K562 (cell line): ENCODE measurements at regions not wholly inside any gene's neighbourhood (a gene's known extent, or its start where the extent isn't known, plus 50 kb on each side); places are given as distances from the start of the nearest gene placed in this dataset.
A peak's percentile ranks its signal among the peaks of the same experiment; 100 is the strongest.
"Not testable (repeated sequence)": the region's sequence is repeated elsewhere in the genome, so short reads cannot be mapped to it uniquely, and the experiment has no call there.

ENCODE experiments used
- ATAC-seq: fragments of 200-7000 bp; cut with Tn5 transposase; 3 replicates; pipeline ENCODE4 v1.9.1; 2020; ENCODE audit warnings: moderate library complexity
- BruUV-seq: library from RNA; stranded (reverse); fragments of 400-500 nt; replicated peaks from 2 replicates; lab custom pipeline; 2021; lab: Mats Ljungman, UMichigan
- CTCF ChIA-PET: fragments of 300-600 bp; formaldehyde crosslinking; extraction: SDS; loops from one replicate; lab custom pipeline; 2021; ENCODE audit warnings: low intra/inter-chr PET ratio; lab: Yijun Ruan, JAX
- POLR2A ChIA-PET: fragments of 300-600, 350-650 bp; sonication (Branson Sonifier 250); formaldehyde crosslinking; extraction: SDS; loops from one replicate; lab custom pipeline; 2021; ENCODE audit warnings: antibody characterized with exemption, inconsistent platforms; lab: Yijun Ruan, JAX
- DNase-seq, 4 experiments: peaks; one replicate each; pipeline versions ENCODE4 v3.0.0 to v3.0.0-alpha.2; 2011 to 2018; ENCODE audit warnings: low spot score in 3 of 4, mixed read lengths in 3 of 4; ENCODE audit errors: extremely low read depth in 1 of 4
- FAIRE-seq: peaks from 2 replicates; lab custom pipeline; 2011; peaks lifted over from hg19 to GRCh38; lab: Jason Lieb, UNC
- H2AFZ ChIP-seq: 2 replicates; pipeline ENCODE4 v1.6.0; 2011; ENCODE audit warnings: low read depth, low read length, control low read depth, inconsistent platforms
- H3K27ac ChIP-seq: fragments of 200-600 bp; 3 replicates; pipeline ENCODE4 v1.8.0; 2011; ENCODE audit warnings: low read depth, mild to moderate bottlenecking, control low read depth, inconsistent platforms, low read length, moderate library complexity, mixed read lengths; ENCODE audit errors: extremely low read depth
- H3K27me3 ChIP-seq, 2 experiments: fragments of 300-600 bp in 1 of 2; 2 replicates in 1 of 2; 3 replicates in 1 of 2; pipeline versions ENCODE4 v1.6.0 to v1.8.0; 2011; ENCODE audit warnings: inconsistent platforms in 2 of 2, low read length in 2 of 2, mild to moderate bottlenecking in 1 of 2, mixed read lengths in 1 of 2, moderate library complexity in 1 of 2; ENCODE audit not compliant: control insufficient read depth in 2 of 2, insufficient read depth in 2 of 2
- H3K36me3 ChIP-seq: fragments of 300-600 bp; 3 replicates; pipeline ENCODE4 v1.8.0; 2011; ENCODE audit warnings: mild to moderate bottlenecking, low read length, inconsistent platforms; ENCODE audit not compliant: control insufficient read depth, insufficient read depth
- H3K4me1 ChIP-seq, 2 experiments: fragments of 200-600 bp in 1 of 2; replicated peaks in 1 of 2; 2 replicates in 1 of 2; 3 replicates in 1 of 2; pipeline versions ENCODE4 v1.5.1 to v1.8.0; 2011; ENCODE audit warnings: inconsistent platforms in 2 of 2, low read length in 2 of 2, mild to moderate bottlenecking in 1 of 2, mixed read lengths in 1 of 2, moderate library complexity in 1 of 2; ENCODE audit not compliant: control insufficient read depth in 2 of 2, insufficient read depth in 2 of 2
- H3K4me2 ChIP-seq: 2 replicates; pipeline ENCODE4 v1.6.1; 2011; ENCODE audit warnings: low read length, control low read depth, inconsistent platforms, mixed read lengths; ENCODE audit not compliant: insufficient read depth
- H3K4me3 ChIP-seq: fragments of 200-600 bp; sonication (generic), shearing (Covaris generic); 2 replicates; pipeline ENCODE4 v1.5.1; 2016; ENCODE audit warnings: control low read depth, inconsistent platforms
- H3K79me2 ChIP-seq: fragments of 200-600 bp; 3 replicates; pipeline ENCODE4 v1.8.0; 2011; ENCODE audit warnings: low read length, inconsistent platforms; ENCODE audit not compliant: control insufficient read depth, insufficient read depth
- H3K9ac ChIP-seq, 2 experiments: 2 replicates each; pipeline versions ENCODE4 v1.6.0 to v1.6.1; 2011; ENCODE audit warnings: low read depth in 2 of 2, low read length in 2 of 2, control low read depth in 1 of 2, inconsistent platforms in 1 of 2, mild to moderate bottlenecking in 1 of 2, mixed read lengths in 1 of 2; ENCODE audit not compliant: insufficient read depth in 1 of 2
- H3K9me1 ChIP-seq: one replicate; pipeline ENCODE4 v1.6.0; 2011; ENCODE audit warnings: inconsistent platforms, mild to moderate bottlenecking, low read length, moderate library complexity; ENCODE audit not compliant: control insufficient read depth, insufficient read depth
- H3K9me3 ChIP-seq: replicated peaks from 2 replicates; pipeline ENCODE4 v1.5.1; 2011; ENCODE audit warnings: low read depth, low read length, inconsistent platforms; ENCODE audit not compliant: control insufficient read depth, insufficient read depth
- H4K20me1 ChIP-seq: replicated peaks from 2 replicates; pipeline ENCODE4 v1.6.1; 2011; ENCODE audit warnings: low read length, inconsistent platforms, mixed read lengths; ENCODE audit not compliant: control insufficient read depth, insufficient read depth
- SAFB2 ChIP-seq: fragments of 200-400 bp; formaldehyde crosslinking; IDR thresholded peaks from 2 replicates; pipeline ENCODE4 v1.6.1; 2018; ENCODE audit warnings: borderline replicate concordance, low read length, low read depth, moderate library complexity; ENCODE audit not compliant: severe bottlenecking
- WGBS: fragments of 100-300 bp; shearing (Covaris generic); methylation state at CpG from one replicate; pipeline ENCODE4 v1.1.6; 2016; ENCODE audit warnings: low coverage, mixed read lengths; ENCODE audit not compliant: insufficient coverage; ENCODE audit errors: missing lambda C conversion rate; 5-methylcytosine and 5-hydroxymethylcytosine counted together
- in situ Hi-C: fragments of 300-500 bp; cut with MboI; formaldehyde crosslinking; loops from 4 replicates; pipeline ENCODE4 v1.15.0; 2018; ENCODE audit warnings: inconsistent platforms, mixed read lengths
- intact Hi-C: fragments of 100-400 bp; cut with micrococcal nuclease; formaldehyde crosslinking; loops from 2 replicates; pipeline ENCODE4 v1.14.2; 2022
- TF ChIP-seq, protein P1 (sequence below): sonication (generic); formaldehyde crosslinking; IDR thresholded peaks from 2 replicates; pipeline ENCODE4 v1.8.1; 2023; ENCODE audit warnings: missing genetic modification reagents, mild to moderate bottlenecking, borderline replicate concordance
- TF ChIP-seq, protein P2 (sequence below): sonication (generic); formaldehyde crosslinking; IDR thresholded peaks from 2 replicates; pipeline ENCODE4 v1.8.1; 2023; ENCODE audit warnings: mild to moderate bottlenecking, missing genetic modification reagents

DNA sequence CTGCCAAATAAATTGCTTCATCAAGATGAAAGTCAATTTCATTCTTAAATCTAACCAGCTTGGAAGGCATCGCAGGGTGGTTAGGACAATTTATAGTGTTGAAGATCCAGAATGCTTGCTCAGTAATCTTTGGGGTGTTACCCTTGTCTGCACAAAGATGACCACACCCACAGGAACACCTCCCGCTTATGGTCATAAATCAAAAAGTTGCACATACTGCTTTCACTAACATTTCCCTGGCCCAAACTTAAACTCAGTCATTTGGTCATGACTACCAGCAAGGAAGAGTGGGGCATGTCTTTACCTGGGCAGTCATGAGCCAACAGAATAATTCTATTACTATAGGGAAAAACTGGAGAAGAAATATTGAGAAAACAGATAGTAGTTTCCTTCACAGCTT lies 57.6 kb upstream of the KIF2B start (continued):
- TF ChIP-seq, protein P1, sequence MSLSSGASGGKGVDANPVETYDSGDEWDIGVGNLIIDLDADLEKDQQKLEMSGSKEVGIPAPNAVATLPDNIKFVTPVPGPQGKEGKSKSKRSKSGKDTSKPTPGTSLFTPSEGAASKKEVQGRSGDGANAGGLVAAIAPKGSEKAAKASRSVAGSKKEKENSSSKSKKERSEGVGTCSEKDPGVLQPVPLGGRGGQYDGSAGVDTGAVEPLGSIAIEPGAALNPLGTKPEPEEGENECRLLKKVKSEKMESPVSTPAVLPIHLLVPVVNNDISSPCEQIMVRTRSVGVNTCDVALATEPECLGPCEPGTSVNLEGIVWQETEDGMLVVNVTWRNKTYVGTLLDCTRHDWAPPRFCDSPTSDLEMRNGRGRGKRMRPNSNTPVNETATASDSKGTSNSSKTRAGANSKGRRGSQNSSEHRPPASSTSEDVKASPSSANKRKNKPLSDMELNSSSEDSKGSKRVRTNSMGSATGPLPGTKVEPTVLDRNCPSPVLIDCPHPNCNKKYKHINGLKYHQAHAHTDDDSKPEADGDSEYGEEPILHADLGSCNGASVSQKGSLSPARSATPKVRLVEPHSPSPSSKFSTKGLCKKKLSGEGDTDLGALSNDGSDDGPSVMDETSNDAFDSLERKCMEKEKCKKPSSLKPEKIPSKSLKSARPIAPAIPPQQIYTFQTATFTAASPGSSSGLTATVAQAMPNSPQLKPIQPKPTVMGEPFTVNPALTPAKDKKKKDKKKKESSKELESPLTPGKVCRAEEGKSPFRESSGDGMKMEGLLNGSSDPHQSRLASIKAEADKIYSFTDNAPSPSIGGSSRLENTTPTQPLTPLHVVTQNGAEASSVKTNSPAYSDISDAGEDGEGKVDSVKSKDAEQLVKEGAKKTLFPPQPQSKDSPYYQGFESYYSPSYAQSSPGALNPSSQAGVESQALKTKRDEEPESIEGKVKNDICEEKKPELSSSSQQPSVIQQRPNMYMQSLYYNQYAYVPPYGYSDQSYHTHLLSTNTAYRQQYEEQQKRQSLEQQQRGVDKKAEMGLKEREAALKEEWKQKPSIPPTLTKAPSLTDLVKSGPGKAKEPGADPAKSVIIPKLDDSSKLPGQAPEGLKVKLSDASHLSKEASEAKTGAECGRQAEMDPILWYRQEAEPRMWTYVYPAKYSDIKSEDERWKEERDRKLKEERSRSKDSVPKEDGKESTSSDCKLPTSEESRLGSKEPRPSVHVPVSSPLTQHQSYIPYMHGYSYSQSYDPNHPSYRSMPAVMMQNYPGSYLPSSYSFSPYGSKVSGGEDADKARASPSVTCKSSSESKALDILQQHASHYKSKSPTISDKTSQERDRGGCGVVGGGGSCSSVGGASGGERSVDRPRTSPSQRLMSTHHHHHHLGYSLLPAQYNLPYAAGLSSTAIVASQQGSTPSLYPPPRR (CRISPR knock-in tag): no peak
- TF ChIP-seq, all 486 proteins: peak for 5

DNA sequence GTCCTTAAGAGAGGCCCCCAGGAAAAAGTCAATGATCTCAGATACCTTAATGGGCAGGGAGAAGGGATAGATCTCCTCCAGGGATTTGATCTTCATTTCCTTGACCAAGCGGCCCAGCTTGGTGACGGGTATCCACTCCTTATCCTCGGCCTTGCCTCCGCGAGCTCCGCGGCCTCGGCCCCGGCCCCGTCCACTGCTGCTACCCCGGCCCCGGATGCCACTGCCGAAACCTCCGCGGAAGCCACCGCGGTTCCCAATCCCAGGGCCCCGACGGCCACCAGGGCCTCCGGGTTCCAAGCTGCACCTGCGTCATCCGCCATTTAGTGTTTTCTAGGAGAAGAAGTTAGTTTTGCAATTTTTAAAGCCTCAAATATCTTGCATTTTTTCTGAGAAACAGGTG lies 65.2 kb upstream of the KIF2B start:
- no peak overlapping the region for H3K4me3 ChIP-seq
- in situ Hi-C loops (no loop called here), intact Hi-C loops (no loop called here)
- H3K9ac ChIP-seq: no peak overlapping the region
- ChIA-PET CTCF (no interaction called here), POLR2A (interaction anchor here (0.7 kb wide), 1 partner anchor 9 kb away, joined by 3 read pairs; no protein-coding TSS in a partner anchor)
- no peak overlapping the region for H3K27ac ChIP-seq
- 67% methylated on average over 18 of the region's 22 CpGs for WGBS
- no peak overlapping the region for H2AFZ ChIP-seq
- H4K20me1 ChIP-seq: no peaks in the 10 kb centered on the region
- no TSS peak for BruUV-seq
- H3K79me2 ChIP-seq: no peaks in the 10 kb centered on the region
- H3K9me1 ChIP-seq: no peaks in the 10 kb centered on the region
- H3K4me2 ChIP-seq: no peak overlapping the region
- H3K36me3 ChIP-seq: no peaks in the 10 kb centered on the region
- DNase-seq (no peak), FAIRE-seq (no peak), ATAC-seq (no peak)
- no peak for TF ChIP-seq SAFB2
- TF ChIP-seq, protein P2, sequence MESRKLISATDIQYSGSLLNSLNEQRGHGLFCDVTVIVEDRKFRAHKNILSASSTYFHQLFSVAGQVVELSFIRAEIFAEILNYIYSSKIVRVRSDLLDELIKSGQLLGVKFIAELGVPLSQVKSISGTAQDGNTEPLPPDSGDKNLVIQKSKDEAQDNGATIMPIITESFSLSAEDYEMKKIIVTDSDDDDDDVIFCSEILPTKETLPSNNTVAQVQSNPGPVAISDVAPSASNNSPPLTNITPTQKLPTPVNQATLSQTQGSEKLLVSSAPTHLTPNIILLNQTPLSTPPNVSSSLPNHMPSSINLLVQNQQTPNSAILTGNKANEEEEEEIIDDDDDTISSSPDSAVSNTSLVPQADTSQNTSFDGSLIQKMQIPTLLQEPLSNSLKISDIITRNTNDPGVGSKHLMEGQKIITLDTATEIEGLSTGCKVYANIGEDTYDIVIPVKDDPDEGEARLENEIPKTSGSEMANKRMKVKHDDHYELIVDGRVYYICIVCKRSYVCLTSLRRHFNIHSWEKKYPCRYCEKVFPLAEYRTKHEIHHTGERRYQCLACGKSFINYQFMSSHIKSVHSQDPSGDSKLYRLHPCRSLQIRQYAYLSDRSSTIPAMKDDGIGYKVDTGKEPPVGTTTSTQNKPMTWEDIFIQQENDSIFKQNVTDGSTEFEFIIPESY: peak; percentile 33; the same call in 1 of the 2 replicates
- no peaks in the 10 kb centered on the region for H3K9me3 ChIP-seq
- no peaks in the 10 kb centered on the region for H3K4me1 ChIP-seq
- no peaks in the 10 kb centered on the region for H3K27me3 ChIP-seq

DNA sequence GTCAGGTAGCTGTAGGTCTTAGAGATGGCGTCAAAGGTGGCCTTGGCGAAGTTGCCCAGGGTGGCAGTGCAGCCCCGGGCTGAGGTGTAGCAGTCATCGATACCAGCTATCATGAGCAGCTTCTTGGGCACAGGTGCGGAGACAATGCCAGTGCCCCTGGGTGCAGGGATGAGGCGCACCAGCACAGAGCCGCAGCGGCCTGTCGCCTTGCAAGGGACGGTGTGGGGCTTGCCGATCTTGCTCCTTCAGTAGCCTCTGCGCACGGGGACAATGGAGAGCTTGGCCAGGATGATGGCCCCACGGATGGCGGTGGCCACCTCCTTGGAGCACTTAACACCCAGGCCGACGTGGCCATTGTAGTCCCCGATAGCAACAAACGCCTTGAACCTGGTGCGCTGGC lies 65.6 kb upstream of the KIF2B start:
- H3K9ac ChIP-seq, H3K27ac ChIP-seq, POLR2A ChIA-PET, BruUV-seq, H4K20me1 ChIP-seq, intact Hi-C loops, DNase-seq, FAIRE-seq, ATAC-seq, CTCF ChIA-PET, H3K36me3 ChIP-seq, H3K4me1 ChIP-seq, H3K9me3 ChIP-seq, H3K27me3 ChIP-seq, H3K4me2 ChIP-seq, H3K9me1 ChIP-seq, H3K4me3 ChIP-seq, H3K79me2 ChIP-seq, H2AFZ ChIP-seq, in situ Hi-C loops: not testable (repeated sequence)
- WGBS: 61% methylated on average over 10 of the region's 20 CpGs
